GM23338 (cell line): ENCODE measurements at regions not wholly inside any gene's neighbourhood (a gene's known extent, or its start where the extent isn't known, plus 50 kb on each side); places are given as distances from the start of the nearest gene placed in this dataset.

Experiments used
- ATAC-seq: fragments of 200-7000 bp; cut with Tn5 transposase; 3 replicates; pipeline ENCODE4 v1.9.1; 2020
- DNase-seq: peaks from one replicate; pipeline ENCODE4 v3.0.0-alpha.2; 2015; ENCODE audit warnings: low spot score
- H2AFZ ChIP-seq: fragments of 200-600 bp; sonication (generic); 2 replicates; pipeline ENCODE4 v1.8.0; 2016; ENCODE audit warnings: antibody characterized with exemption, mild to moderate bottlenecking, moderate library complexity
- H3F3A ChIP-seq: fragments of 200-600 bp; sonication (generic); replicated peaks from 2 replicates; pipeline ENCODE4 v1.8.0; 2017; ENCODE audit warnings: antibody characterized with exemption, mixed run types, low read depth
- H3K27ac ChIP-seq: fragments of 200-600 bp; sonication (generic); 2 replicates; pipeline ENCODE4 v1.6.1; 2016; ENCODE audit warnings: low read depth
- H3K27me3 ChIP-seq: fragments of 200-600 bp; sonication (generic); 2 replicates; pipeline ENCODE4 v1.8.0; 2016; ENCODE audit warnings: mild to moderate bottlenecking, mixed run types, moderate library complexity; ENCODE audit not compliant: insufficient read depth
- H3K36me3 ChIP-seq: fragments of 200-600 bp; sonication (generic); 2 replicates; pipeline ENCODE4 v1.8.0; 2016; ENCODE audit warnings: mild to moderate bottlenecking; ENCODE audit not compliant: insufficient read depth
- H3K4me1 ChIP-seq: fragments of 200-600 bp; sonication (generic); 2 replicates; pipeline ENCODE4 v1.8.0; 2016; ENCODE audit warnings: mild to moderate bottlenecking, moderate library complexity; ENCODE audit not compliant: insufficient read depth
- H3K4me2 ChIP-seq: fragments of 200-600 bp; sonication (generic); 2 replicates; pipeline ENCODE4 v1.7.1; 2017; ENCODE audit warnings: mixed run types
- H3K4me3 ChIP-seq: fragments of 200-600 bp; sonication (generic); 2 replicates; pipeline ENCODE4 v1.6.1; 2016; ENCODE audit warnings: mixed run types
- H3K79me2 ChIP-seq: fragments of 200-600 bp; sonication (generic); replicated peaks from 2 replicates; pipeline ENCODE4 v1.8.0; 2017; ENCODE audit warnings: mild to moderate bottlenecking; ENCODE audit not compliant: insufficient read depth
- H3K9me2 ChIP-seq: fragments of 200-600 bp; sonication (generic); 2 replicates; pipeline ENCODE4 v1.8.0; 2017; ENCODE audit not compliant: insufficient read depth
- H4K20me1 ChIP-seq: fragments of 200-600 bp; sonication (generic); replicated peaks from 2 replicates; pipeline ENCODE4 v1.8.0; 2017; ENCODE audit warnings: mild to moderate bottlenecking; ENCODE audit not compliant: insufficient read depth
- H3K27ac Mint-ChIP-seq: 2 replicates; pipeline ENCODE4 v1.8.0; 2020; ENCODE audit warnings: inconsistent platforms, mild to moderate bottlenecking, moderate library complexity, mixed read lengths
- H3K27me3 Mint-ChIP-seq: 3 replicates; pipeline ENCODE4 v1.8.0; 2022; ENCODE audit warnings: low read depth, mild to moderate bottlenecking, moderate library complexity, mixed read lengths, inconsistent platforms; ENCODE audit not compliant: insufficient read depth, poor library complexity
- H3K36me3 Mint-ChIP-seq: 3 replicates; pipeline ENCODE4 v1.8.0; 2021; ENCODE audit warnings: low read depth, mild to moderate bottlenecking, inconsistent platforms, moderate library complexity, mixed read lengths
- H3K4me1 Mint-ChIP-seq: 3 replicates; pipeline ENCODE4 v1.8.0; 2020; ENCODE audit warnings: mild to moderate bottlenecking, inconsistent platforms, mixed read lengths
- H3K4me3 Mint-ChIP-seq: 3 replicates; pipeline ENCODE4 v1.8.0; 2021; ENCODE audit warnings: moderate library complexity, mild to moderate bottlenecking, inconsistent platforms, mixed read lengths
- H3K9me3 Mint-ChIP-seq: 3 replicates; pipeline ENCODE4 v1.8.0; 2020; ENCODE audit warnings: moderate library complexity, mild to moderate bottlenecking, inconsistent platforms, mixed read lengths
- CREB1 ChIP-seq: fragments of 250-450 bp; sonication (Bioruptor Pico); IDR thresholded peaks from 2 replicates; pipeline ENCODE4 v1.5.0; 2020; ENCODE audit warnings: low read depth, mild to moderate bottlenecking, moderate library complexity
- EZH2 ChIP-seq: fragments of 200-600 bp; sonication (generic); IDR thresholded peaks from one replicate; pipeline ENCODE4 v1.8.0; 2017; ENCODE audit warnings: antibody characterized with exemption, mild to moderate bottlenecking, low read depth; ENCODE audit not compliant: unreplicated experiment
- EZH2phosphoT487 ChIP-seq: fragments of 200-600 bp; sonication (generic); IDR thresholded peaks from one replicate; pipeline ENCODE4 v1.8.1; 2018; ENCODE audit warnings: antibody characterized with exemption; ENCODE audit not compliant: unreplicated experiment
- JUNB ChIP-seq: IDR thresholded peaks from one replicate; pipeline ENCODE4 v1.6.1; 2016; ENCODE audit warnings: antibody characterized with exemption; ENCODE audit not compliant: unreplicated experiment
- NANOG ChIP-seq: IDR thresholded peaks from 2 replicates; pipeline ENCODE4 v1.6.1; 2016; ENCODE audit warnings: antibody characterized with exemption, borderline replicate concordance
- POLR2AphosphoS5 ChIP-seq: IDR thresholded peaks from 2 replicates; pipeline ENCODE4 v1.6.1; 2016; ENCODE audit warnings: antibody characterized with exemption, low read depth
- STAT1 ChIP-seq: IDR thresholded peaks from one replicate; pipeline ENCODE4 v1.6.1; 2016; ENCODE audit warnings: antibody characterized with exemption; ENCODE audit not compliant: unreplicated experiment
- ZNF114 ChIP-seq: fragments of 250-450 bp; sonication (Bioruptor Pico); IDR thresholded peaks from 2 replicates; pipeline ENCODE4 v1.5.0; 2020; ENCODE audit warnings: mild to moderate bottlenecking, moderate library complexity
- ZNF331 ChIP-seq: fragments of 250-450 bp; sonication (Bioruptor Pico); IDR thresholded peaks from 2 replicates; pipeline ENCODE4 v1.5.0; 2020; ENCODE audit warnings: low read depth, mild to moderate bottlenecking, moderate library complexity
- TF ChIP-seq, protein P1 (sequence below), 2 experiments: fragments of 200-600 bp in 1 of 2; sonication (generic) in 1 of 2; conservative IDR thresholded peaks; 2 replicates each; pipeline versions ENCODE4 v1.5.1 to v1.6.1; 2016 to 2017; ENCODE audit warnings: antibody characterized with exemption in 2 of 2, low read depth in 2 of 2, mild to moderate bottlenecking in 2 of 2, moderate library complexity in 1 of 2
- TF ChIP-seq, protein P2 (sequence below): fragments of 250-450 bp; sonication (Bioruptor Pico); IDR thresholded peaks from 2 replicates; pipeline ENCODE4 v1.5.0; 2020; ENCODE audit warnings: mild to moderate bottlenecking, moderate library complexity
- TF ChIP-seq, protein P3 (sequence below): IDR thresholded peaks from one replicate; pipeline ENCODE4 v1.6.1; 2018; ENCODE audit warnings: antibody characterized with exemption; ENCODE audit not compliant: unreplicated experiment
- TF ChIP-seq, protein P4 (sequence below): IDR thresholded peaks from 2 replicates; pipeline ENCODE4 v1.6.1; 2016; ENCODE audit warnings: antibody characterized with exemption

DNA sequence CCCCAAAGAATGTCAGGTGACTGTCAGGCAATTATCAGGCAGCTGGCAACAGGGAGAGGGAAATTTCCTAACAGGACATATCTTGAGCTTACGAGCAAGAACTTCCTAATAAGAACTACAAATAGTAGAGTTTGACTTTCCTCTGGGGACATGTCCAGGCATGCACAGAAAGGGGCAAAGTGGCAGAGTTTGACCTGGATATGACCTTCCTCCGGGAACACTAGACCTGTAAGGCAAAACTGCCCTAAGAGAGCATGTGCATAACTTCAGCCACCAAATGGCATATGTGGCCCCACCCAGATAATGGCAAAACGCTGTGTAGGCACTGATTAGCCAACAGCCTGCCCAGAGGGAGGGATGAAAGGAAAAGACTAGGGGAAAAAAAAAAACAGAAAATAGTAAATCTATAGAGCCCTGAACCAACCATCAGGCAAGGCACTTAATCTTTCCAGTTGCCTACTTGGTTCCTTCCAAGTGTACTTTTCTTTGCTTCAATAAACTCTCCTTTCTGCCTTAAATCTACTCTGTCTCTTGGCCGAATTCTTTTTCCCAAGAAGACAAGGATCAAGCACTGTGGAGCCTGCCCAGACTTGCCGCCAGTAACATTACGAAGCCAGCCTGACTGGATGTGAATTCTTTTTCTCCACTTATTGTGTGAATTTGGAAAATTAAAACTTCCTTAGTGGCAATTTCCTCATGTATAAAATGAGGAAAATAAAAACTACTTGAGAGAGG is 164.1 kb downstream of the SPTSSA start:
- no peak overlapping the region for H3K4me3 ChIP-seq
- 0 out of 2 replicates have a peak, but pooled peaks cover 5% of the 10 kb centered on the region for H3K4me1 ChIP-seq
- no peak overlapping the region for H3K4me2 ChIP-seq
- Mint-ChIP-seq H3K4me1 (peaks cover 10% of the 10 kb centered on the region), H3K9me3 (peaks cover 19% of the 10 kb centered on the region), H3K27me3 (peaks cover 16% of the 10 kb centered on the region), H3K36me3 (peaks cover 18% of the 10 kb centered on the region), H3K4me3 (no peak overlapping the region), H3K27ac (no peak overlapping the region)
- H3K27me3 ChIP-seq, result no peaks in the 10 kb centered on the region
- no peak overlapping the region for H3K27ac ChIP-seq
- no peaks in the 10 kb centered on the region for H3F3A ChIP-seq
- no peak for ATAC-seq
- no peaks in the 10 kb centered on the region; the same call in 1 of the 2 replicates for H3K9me2 ChIP-seq
- no peaks in the 10 kb centered on the region for H4K20me1 ChIP-seq
- H3K79me2 ChIP-seq, result no peaks in the 10 kb centered on the region
- DNase-seq, result no peak
- peak overlapping the region; percentile 47; the same call in 1 of the 2 replicates for H2AFZ ChIP-seq
- TF ChIP-seq, protein P1, sequence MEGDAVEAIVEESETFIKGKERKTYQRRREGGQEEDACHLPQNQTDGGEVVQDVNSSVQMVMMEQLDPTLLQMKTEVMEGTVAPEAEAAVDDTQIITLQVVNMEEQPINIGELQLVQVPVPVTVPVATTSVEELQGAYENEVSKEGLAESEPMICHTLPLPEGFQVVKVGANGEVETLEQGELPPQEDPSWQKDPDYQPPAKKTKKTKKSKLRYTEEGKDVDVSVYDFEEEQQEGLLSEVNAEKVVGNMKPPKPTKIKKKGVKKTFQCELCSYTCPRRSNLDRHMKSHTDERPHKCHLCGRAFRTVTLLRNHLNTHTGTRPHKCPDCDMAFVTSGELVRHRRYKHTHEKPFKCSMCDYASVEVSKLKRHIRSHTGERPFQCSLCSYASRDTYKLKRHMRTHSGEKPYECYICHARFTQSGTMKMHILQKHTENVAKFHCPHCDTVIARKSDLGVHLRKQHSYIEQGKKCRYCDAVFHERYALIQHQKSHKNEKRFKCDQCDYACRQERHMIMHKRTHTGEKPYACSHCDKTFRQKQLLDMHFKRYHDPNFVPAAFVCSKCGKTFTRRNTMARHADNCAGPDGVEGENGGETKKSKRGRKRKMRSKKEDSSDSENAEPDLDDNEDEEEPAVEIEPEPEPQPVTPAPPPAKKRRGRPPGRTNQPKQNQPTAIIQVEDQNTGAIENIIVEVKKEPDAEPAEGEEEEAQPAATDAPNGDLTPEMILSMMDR (conservative IDR thresholded peaks at IDR 0.05; ENCODE audit: low read depth in 2 of 2), result no peak
- TF ChIP-seq, protein P2, sequence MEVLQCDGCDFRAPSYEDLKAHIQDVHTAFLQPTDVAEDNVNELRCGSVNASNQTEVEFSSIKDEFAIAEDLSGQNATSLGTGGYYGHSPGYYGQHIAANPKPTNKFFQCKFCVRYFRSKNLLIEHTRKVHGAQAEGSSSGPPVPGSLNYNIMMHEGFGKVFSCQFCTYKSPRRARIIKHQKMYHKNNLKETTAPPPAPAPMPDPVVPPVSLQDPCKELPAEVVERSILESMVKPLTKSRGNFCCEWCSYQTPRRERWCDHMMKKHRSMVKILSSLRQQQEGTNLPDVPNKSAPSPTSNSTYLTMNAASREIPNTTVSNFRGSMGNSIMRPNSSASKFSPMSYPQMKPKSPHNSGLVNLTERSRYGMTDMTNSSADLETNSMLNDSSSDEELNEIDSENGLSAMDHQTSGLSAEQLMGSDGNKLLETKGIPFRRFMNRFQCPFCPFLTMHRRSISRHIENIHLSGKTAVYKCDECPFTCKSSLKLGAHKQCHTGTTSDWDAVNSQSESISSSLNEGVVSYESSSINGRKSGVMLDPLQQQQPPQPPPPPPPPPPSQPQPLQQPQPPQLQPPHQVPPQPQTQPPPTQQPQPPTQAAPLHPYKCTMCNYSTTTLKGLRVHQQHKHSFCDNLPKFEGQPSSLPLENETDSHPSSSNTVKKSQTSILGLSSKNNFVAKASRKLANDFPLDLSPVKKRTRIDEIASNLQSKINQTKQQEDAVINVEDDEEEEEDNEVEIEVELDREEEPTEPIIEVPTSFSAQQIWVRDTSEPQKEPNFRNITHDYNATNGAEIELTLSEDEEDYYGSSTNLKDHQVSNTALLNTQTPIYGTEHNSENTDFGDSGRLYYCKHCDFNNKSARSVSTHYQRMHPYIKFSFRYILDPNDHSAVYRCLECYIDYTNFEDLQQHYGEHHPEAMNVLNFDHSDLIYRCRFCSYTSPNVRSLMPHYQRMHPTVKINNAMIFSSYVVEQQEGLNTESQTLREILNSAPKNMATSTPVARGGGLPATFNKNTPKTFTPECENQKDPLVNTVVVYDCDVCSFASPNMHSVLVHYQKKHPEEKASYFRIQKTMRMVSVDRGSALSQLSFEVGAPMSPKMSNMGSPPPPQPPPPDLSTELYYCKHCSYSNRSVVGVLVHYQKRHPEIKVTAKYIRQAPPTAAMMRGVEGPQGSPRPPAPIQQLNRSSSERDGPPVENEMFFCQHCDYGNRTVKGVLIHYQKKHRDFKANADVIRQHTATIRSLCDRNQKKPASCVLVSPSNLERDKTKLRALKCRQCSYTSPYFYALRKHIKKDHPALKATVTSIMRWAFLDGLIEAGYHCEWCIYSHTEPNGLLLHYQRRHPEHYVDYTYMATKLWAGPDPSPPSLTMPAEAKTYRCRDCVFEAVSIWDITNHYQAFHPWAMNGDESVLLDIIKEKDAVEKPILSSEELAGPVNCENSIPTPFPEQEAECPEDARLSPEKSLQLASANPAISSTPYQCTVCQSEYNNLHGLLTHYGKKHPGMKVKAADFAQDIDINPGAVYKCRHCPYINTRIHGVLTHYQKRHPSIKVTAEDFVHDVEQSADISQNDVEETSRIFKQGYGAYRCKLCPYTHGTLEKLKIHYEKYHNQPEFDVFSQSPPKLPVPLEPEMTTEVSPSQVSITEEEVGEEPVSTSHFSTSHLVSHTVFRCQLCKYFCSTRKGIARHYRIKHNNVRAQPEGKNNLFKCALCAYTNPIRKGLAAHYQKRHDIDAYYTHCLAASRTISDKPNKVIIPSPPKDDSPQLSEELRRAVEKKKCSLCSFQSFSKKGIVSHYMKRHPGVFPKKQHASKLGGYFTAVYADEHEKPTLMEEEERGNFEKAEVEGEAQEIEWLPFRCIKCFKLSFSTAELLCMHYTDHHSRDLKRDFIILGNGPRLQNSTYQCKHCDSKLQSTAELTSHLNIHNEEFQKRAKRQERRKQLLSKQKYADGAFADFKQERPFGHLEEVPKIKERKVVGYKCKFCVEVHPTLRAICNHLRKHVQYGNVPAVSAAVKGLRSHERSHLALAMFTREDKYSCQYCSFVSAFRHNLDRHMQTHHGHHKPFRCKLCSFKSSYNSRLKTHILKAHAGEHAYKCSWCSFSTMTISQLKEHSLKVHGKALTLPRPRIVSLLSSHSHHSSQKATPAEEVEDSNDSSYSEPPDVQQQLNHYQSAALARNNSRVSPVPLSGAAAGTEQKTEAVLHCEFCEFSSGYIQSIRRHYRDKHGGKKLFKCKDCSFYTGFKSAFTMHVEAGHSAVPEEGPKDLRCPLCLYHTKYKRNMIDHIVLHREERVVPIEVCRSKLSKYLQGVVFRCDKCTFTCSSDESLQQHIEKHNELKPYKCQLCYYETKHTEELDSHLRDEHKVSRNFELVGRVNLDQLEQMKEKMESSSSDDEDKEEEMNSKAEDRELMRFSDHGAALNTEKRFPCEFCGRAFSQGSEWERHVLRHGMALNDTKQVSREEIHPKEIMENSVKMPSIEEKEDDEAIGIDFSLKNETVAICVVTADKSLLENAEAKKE (CRISPR knock-in tag), result no peak
- TF ChIP-seq CREB1 (CRISPR knock-in tag) (no peak), EZH2phosphoT487 (no peak), ZNF114 (CRISPR knock-in tag) (no peak), STAT1 (no peak), NANOG (no peak), JUNB (no peak), ZNF331 (CRISPR knock-in tag) (no peak), EZH2 (no peak), POLR2AphosphoS5 (no peak)
- TF ChIP-seq, protein P3, sequence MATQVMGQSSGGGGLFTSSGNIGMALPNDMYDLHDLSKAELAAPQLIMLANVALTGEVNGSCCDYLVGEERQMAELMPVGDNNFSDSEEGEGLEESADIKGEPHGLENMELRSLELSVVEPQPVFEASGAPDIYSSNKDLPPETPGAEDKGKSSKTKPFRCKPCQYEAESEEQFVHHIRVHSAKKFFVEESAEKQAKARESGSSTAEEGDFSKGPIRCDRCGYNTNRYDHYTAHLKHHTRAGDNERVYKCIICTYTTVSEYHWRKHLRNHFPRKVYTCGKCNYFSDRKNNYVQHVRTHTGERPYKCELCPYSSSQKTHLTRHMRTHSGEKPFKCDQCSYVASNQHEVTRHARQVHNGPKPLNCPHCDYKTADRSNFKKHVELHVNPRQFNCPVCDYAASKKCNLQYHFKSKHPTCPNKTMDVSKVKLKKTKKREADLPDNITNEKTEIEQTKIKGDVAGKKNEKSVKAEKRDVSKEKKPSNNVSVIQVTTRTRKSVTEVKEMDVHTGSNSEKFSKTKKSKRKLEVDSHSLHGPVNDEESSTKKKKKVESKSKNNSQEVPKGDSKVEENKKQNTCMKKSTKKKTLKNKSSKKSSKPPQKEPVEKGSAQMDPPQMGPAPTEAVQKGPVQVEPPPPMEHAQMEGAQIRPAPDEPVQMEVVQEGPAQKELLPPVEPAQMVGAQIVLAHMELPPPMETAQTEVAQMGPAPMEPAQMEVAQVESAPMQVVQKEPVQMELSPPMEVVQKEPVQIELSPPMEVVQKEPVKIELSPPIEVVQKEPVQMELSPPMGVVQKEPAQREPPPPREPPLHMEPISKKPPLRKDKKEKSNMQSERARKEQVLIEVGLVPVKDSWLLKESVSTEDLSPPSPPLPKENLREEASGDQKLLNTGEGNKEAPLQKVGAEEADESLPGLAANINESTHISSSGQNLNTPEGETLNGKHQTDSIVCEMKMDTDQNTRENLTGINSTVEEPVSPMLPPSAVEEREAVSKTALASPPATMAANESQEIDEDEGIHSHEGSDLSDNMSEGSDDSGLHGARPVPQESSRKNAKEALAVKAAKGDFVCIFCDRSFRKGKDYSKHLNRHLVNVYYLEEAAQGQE, result no peak
- TF ChIP-seq, protein P4, sequence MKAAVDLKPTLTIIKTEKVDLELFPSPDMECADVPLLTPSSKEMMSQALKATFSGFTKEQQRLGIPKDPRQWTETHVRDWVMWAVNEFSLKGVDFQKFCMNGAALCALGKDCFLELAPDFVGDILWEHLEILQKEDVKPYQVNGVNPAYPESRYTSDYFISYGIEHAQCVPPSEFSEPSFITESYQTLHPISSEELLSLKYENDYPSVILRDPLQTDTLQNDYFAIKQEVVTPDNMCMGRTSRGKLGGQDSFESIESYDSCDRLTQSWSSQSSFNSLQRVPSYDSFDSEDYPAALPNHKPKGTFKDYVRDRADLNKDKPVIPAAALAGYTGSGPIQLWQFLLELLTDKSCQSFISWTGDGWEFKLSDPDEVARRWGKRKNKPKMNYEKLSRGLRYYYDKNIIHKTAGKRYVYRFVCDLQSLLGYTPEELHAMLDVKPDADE, result no peak
- no peaks in the 10 kb centered on the region for H3K36me3 ChIP-seq
